Endothelial cell of umbilical vein (primary cell): ENCODE measurements at regions not wholly inside any gene's neighbourhood (a gene's known extent, or its start where the extent isn't known, plus 50 kb on each side); places are given as distances from the start of the nearest gene placed in this dataset.

ENCODE experiments used
- BruUV-seq: library from RNA; stranded (reverse); fragments of 400-500 nt; replicated peaks from 2 replicates; lab custom pipeline; 2021; lab: Mats Ljungman, UMichigan
- CTCF ChIA-PET: fragments of 300-600, 350-600 bp; sonication (Branson Sonifier 250); formaldehyde crosslinking; loops from one replicate; lab custom pipeline; 2021; ENCODE audit warnings: antibody characterized with exemption, inconsistent platforms; lab: Charles Lee
- POLR2A ChIA-PET: fragments of 300-600, 350-600 bp; sonication (Branson Sonifier 250); formaldehyde crosslinking; loops from one replicate; lab custom pipeline; 2021; ENCODE audit warnings: antibody characterized with exemption, inconsistent platforms; lab: Charles Lee
- DNase-seq: peaks from one replicate; pipeline ENCODE4 v3.0.0-alpha.2; 2011; ENCODE audit warnings: low read depth, low spot score
- FAIRE-seq: peaks from 2 replicates; lab custom pipeline; 2011; peaks lifted over from hg19 to GRCh38; lab: Jason Lieb, UNC
- H2AFZ ChIP-seq: 2 replicates; pipeline ENCODE4 v1.6.0; 2012; ENCODE audit warnings: low read depth, low read length, control low read depth, inconsistent platforms
- H3K27ac ChIP-seq: 2 replicates; pipeline ENCODE4 v1.5.1; 2011; ENCODE audit warnings: low read depth, mild to moderate bottlenecking, control low read depth, low read length, moderate library complexity; ENCODE audit not compliant: insufficient read depth
- H3K27me3 ChIP-seq, 2 experiments: 2 replicates each; pipeline versions ENCODE4 v1.6.0 to v1.6.1; 2011; ENCODE audit warnings: low read length in 2 of 2, mixed read lengths in 1 of 2; ENCODE audit not compliant: control insufficient read depth in 2 of 2, insufficient read depth in 2 of 2
- H3K36me3 ChIP-seq, 2 experiments: 2 replicates in 1 of 2; 3 replicates in 1 of 2; pipeline ENCODE4 v1.5.1; 2011; ENCODE audit warnings: low read length in 2 of 2, mild to moderate bottlenecking in 1 of 2, moderate library complexity in 1 of 2; ENCODE audit not compliant: control insufficient read depth in 2 of 2, insufficient read depth in 2 of 2; ENCODE audit errors: extremely low read depth in 1 of 2
- H3K4me1 ChIP-seq: 3 replicates; pipeline ENCODE4 v1.5.1; 2011; ENCODE audit warnings: mild to moderate bottlenecking, low read length; ENCODE audit not compliant: control insufficient read depth, insufficient read depth; ENCODE audit errors: extremely low read depth
- H3K4me2 ChIP-seq: 2 replicates; pipeline ENCODE4 v1.6.1; 2011; ENCODE audit warnings: low read length, control low read depth, mixed read lengths; ENCODE audit not compliant: insufficient read depth
- H3K4me3 ChIP-seq, 3 experiments: fragments of 200-600 bp in 1 of 3; sonication (generic), shearing (Covaris generic) in 1 of 3; replicated peaks in 1 of 3; 2 replicates each; pipeline ENCODE4 v1.5.1; 2011 to 2016; ENCODE audit warnings: control low read depth in 3 of 3, low read length in 3 of 3, mild to moderate bottlenecking in 2 of 3, inconsistent platforms in 1 of 3, low read depth in 1 of 3, moderate library complexity in 1 of 3; ENCODE audit not compliant: insufficient read depth in 1 of 3
- H3K79me2 ChIP-seq: 2 replicates; pipeline ENCODE4 v1.6.0; 2012; ENCODE audit warnings: low read length, inconsistent platforms; ENCODE audit not compliant: control insufficient read depth, insufficient read depth
- H3K9ac ChIP-seq: replicated peaks from 2 replicates; pipeline ENCODE3; 2011; ENCODE audit warnings: low read length, control low read depth; ENCODE audit not compliant: insufficient read depth; ENCODE audit errors: extremely low read depth
- H3K9me1 ChIP-seq: replicated peaks from 3 replicates; pipeline ENCODE4 v1.6.0; 2011; ENCODE audit warnings: mild to moderate bottlenecking, low read length; ENCODE audit not compliant: control insufficient read depth, insufficient read depth; ENCODE audit errors: extremely low read depth
- H3K9me3 ChIP-seq: replicated peaks from 2 replicates; pipeline ENCODE4 v1.5.1; 2012; ENCODE audit warnings: low read length, inconsistent platforms; ENCODE audit not compliant: control insufficient read depth, insufficient read depth
- H4K20me1 ChIP-seq: replicated peaks from 2 replicates; pipeline ENCODE3; 2011; ENCODE audit warnings: mild to moderate bottlenecking, low read length; ENCODE audit not compliant: control insufficient read depth, insufficient read depth; ENCODE audit errors: extremely low read depth
- CTCF ChIP-seq, 2 donors: IDR thresholded peaks; 1 replicate in 1 of 2; 2 replicates in 1 of 2; pipeline ENCODE4 v1.5.1; 2011; ENCODE audit warnings: low read length in 2 of 2, mild to moderate bottlenecking in 2 of 2, moderate library complexity in 2 of 2, control low read depth in 1 of 2, inconsistent platforms in 1 of 2, low read depth in 1 of 2; ENCODE audit not compliant: insufficient read depth in 1 of 2; ENCODE audit errors: extremely low read depth in 1 of 2
- EZH2 ChIP-seq: IDR thresholded peaks from 2 replicates; pipeline ENCODE4 v1.6.1; 2012; ENCODE audit warnings: borderline replicate concordance, low read depth, mild to moderate bottlenecking, moderate library complexity, low read length, inconsistent platforms; ENCODE audit not compliant: severe bottlenecking
- FOS ChIP-seq: IDR thresholded peaks from 2 replicates; pipeline ENCODE4 v1.6.1; 2011; ENCODE audit warnings: mild to moderate bottlenecking, low read length, moderate library complexity, borderline replicate concordance; ENCODE audit not compliant: insufficient read depth
- GATA2 ChIP-seq: IDR thresholded peaks from 2 replicates; pipeline ENCODE4 v1.7.0; 2011; ENCODE audit warnings: low read depth, mild to moderate bottlenecking, moderate library complexity, mixed read lengths, low read length; ENCODE audit not compliant: insufficient read length, insufficient read depth
- JUN ChIP-seq: IDR thresholded peaks from 2 replicates; pipeline ENCODE4 v1.6.1; 2011; ENCODE audit warnings: borderline replicate concordance, low read depth; ENCODE audit not compliant: insufficient read length, insufficient read depth
- MAX ChIP-seq: IDR thresholded peaks from 2 replicates; pipeline ENCODE4 v1.6.1; 2011; ENCODE audit not compliant: insufficient read depth, insufficient read length
- MYC ChIP-seq: IDR thresholded peaks from one replicate; pipeline ENCODE4 v1.6.1; 2011; ENCODE audit warnings: mild to moderate bottlenecking, low read depth, low read length
- POLR2A ChIP-seq: IDR thresholded peaks from 2 replicates; pipeline ENCODE4 v1.6.1; 2012; ENCODE audit warnings: low read depth, mild to moderate bottlenecking, control low read depth, low read length
- POLR2AphosphoS5 ChIP-seq: IDR thresholded peaks from 2 replicates; pipeline ENCODE4 v1.6.1; 2012; ENCODE audit warnings: low read depth, mild to moderate bottlenecking, control low read depth, low read length, moderate library complexity; ENCODE audit not compliant: insufficient read depth
- dilution Hi-C: fragments of 300-500 bp; cut with MboI; formaldehyde crosslinking; loops from one replicate; pipeline ENCODE4 v1.15.0; 2019; ENCODE audit warnings: low sequenced_read_pairs; ENCODE audit not compliant: extremely low pct_ligation_motif_present
- intact Hi-C: fragments of 100-400 bp; cut with micrococcal nuclease; formaldehyde crosslinking; loops from one replicate; pipeline ENCODE4 v1.10.0; 2022

GRCh38 chr1:83779565-83779964 is 219.4 kb downstream of the TTLL7 start:
- BruUV-seq: no TSS peak
- DNase-seq: no peak

More at GRCh38 chr1:83779565-83779964, 219.4 kb downstream of the TTLL7 start:
- Histone ChIP-seq H3K27me3 (peaks cover 0 to 6% of the 10 kb centered on the region in 2 experiments), H3K4me3 (no peak overlapping the region), H3K9ac (no peak overlapping the region), H3K36me3 (no peaks in the 10 kb centered on the region), H2AFZ (no peak overlapping the region), H3K4me1 (no peaks in the 10 kb centered on the region), H3K27ac (no peak overlapping the region), H3K79me2 (no peaks in the 10 kb centered on the region), H3K4me2 (no peak overlapping the region), H3K9me1 (no peaks in the 10 kb centered on the region), H3K9me3 (no peaks in the 10 kb centered on the region), H4K20me1 (no peaks in the 10 kb centered on the region)
- intact Hi-C loops: no loop called here
- FAIRE-seq: no peak
- TF ChIP-seq MAX (no peak), JUN (no peak), POLR2A (no peak), POLR2AphosphoS5 (no peak), EZH2 (no peak), FOS (no peak), MYC (no peak), CTCF (IDR thresholded peaks at IDR 0.05; ENCODE audit: extremely low read depth in 1 of 2, insufficient read depth in 1 of 2, low read depth in 1 of 2, low read length in 2 of 2) (no peak), GATA2 (no peak)
- ChIA-PET CTCF (no interaction called here), POLR2A (no interaction called here)
- dilution Hi-C loops: no loop called here
